ENCODE measurements at regions not wholly inside any gene's neighbourhood (a gene's known extent, or its start where the extent isn't known, plus 50 kb on each side); places are given as distances from the start of the nearest gene placed in this dataset.

DNA sequence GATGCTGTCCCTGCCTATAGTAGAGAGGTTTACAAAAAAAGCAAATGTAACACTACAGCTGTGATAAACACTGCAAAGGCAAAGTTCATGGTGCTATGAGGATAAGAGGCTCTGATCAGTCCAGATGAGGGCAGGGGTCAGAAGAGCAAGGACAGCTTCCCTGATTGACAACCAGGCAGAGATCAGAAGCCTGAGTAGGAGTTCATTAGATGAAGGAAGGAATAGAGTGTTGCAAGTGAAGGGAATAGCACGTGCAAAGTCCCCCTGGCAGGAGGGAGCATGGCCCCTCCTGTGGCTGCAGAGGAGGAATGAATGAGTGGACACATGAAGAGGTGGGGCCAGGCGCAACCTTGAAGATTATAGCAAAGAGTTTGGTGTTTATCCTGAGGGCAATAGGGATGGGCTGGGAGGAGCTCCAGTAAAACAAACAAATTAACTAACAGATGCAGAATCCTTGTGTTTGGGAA is 208.4 kb upstream of the IRX5 start:
- TF ChIP-seq, protein P1, sequence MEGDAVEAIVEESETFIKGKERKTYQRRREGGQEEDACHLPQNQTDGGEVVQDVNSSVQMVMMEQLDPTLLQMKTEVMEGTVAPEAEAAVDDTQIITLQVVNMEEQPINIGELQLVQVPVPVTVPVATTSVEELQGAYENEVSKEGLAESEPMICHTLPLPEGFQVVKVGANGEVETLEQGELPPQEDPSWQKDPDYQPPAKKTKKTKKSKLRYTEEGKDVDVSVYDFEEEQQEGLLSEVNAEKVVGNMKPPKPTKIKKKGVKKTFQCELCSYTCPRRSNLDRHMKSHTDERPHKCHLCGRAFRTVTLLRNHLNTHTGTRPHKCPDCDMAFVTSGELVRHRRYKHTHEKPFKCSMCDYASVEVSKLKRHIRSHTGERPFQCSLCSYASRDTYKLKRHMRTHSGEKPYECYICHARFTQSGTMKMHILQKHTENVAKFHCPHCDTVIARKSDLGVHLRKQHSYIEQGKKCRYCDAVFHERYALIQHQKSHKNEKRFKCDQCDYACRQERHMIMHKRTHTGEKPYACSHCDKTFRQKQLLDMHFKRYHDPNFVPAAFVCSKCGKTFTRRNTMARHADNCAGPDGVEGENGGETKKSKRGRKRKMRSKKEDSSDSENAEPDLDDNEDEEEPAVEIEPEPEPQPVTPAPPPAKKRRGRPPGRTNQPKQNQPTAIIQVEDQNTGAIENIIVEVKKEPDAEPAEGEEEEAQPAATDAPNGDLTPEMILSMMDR (IDR thresholded peaks at IDR 0.05; ENCODE audit: insufficient read depth, low read depth, low read length, missing control alignments) = no peak
- DNase-seq (ENCODE audit: low read depth) = no peak
- H3K4me3 ChIP-seq (ENCODE audit: low read depth, low read length) = no peak overlapping the region

DNA sequence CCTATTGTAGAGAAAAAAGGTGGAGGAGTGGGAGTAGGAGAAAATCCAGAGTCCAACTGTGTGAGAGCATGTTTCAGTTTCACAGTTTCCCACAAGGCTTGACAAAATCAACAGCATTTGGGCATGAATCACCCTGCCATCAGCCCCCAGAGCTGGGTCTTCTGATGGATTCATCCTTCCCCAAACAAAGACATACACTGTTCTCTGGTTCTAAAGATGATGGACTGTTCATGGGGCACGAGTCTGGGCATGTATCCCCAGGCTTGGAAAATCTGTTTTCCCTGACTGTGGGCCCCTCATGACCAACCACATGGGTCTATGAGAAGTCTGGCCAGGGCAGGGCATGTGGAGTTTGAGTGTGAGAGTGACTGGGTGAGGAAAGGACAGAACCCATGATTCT is 210.4 kb upstream of the IRX5 start:
- DNase-seq (ENCODE audit: low read depth) = no peak
- TF ChIP-seq, protein P1 (IDR thresholded peaks at IDR 0.05; ENCODE audit: insufficient read depth, low read depth, low read length, missing control alignments) = no peak
- no peak overlapping the region for H3K4me3 ChIP-seq (ENCODE audit: low read depth, low read length)

DNA sequence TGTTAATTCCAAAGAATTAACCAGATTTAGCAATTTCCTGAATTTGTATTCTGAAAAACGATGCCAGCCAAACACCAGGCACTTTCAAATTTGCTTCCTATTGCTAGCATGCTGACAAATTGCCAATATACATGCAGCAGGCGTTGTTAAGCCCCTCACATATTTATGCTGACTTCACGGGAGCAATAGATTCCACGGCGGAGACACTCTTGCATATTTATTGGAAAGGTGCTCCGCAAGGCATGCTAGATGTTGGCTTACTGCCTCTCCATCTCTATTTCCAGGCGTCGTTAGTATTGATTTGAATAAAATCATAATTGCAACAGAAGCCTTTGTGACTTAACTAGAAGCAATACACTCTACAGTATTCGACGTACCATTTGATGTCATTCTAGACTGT is 211.0 kb upstream of the IRX5 start:
- TF ChIP-seq, protein P1 (IDR thresholded peaks at IDR 0.05; ENCODE audit: insufficient read depth, low read depth, low read length, missing control alignments) = no peak
- no peak overlapping the region for H3K4me3 ChIP-seq (ENCODE audit: low read depth, low read length)
- no peak for DNase-seq (ENCODE audit: low read depth)

DNA sequence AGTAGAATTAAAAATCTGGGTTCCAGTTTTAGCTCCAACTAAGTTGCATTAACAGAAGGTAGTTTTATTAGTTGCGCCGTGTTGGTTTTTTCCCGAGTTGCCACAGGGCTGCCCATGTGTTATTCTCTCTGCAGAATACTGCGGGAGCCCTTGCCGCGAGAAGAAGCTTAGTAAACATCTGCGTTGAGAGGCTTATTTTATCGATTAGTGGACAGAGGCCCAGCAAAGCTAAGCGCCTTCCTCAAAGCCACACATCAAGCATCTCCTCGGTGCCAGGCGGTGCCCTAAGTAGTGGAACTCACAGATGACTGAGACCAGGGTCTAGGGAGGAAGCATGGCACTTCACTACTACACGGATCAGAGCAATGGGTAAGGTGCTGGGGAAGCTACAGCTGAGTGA is 212.3 kb upstream of the IRX5 start:
- TF ChIP-seq, protein P1 (IDR thresholded peaks at IDR 0.05; ENCODE audit: insufficient read depth, low read depth, low read length, missing control alignments) = no peak
- no peak for DNase-seq (ENCODE audit: low read depth)
- no peak overlapping the region for H3K4me3 ChIP-seq (ENCODE audit: low read depth, low read length)

DNA sequence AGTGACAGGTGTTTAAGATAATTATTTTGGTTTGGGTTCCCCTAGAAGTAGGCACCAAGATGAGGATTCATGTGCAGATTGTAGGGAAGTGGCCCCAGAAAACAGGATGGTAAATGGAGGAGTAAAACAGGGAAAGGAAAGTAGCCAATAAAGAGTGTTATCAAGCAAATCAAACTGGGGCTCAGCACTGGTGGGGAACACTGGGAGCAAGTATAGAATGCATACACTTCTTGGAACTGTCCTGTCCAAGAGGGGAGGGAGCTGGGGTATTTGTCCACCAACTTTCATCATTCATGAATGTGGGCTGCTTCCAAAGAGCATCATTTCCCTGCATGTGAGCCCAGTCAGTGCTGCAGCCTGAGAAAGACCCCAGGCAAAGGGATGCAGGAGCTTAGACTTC is 215.7 kb upstream of the IRX5 start:
- no peak overlapping the region for H3K4me3 ChIP-seq (ENCODE audit: low read depth, low read length)
- DNase-seq (ENCODE audit: low read depth) = no peak
- TF ChIP-seq, protein P1 (IDR thresholded peaks at IDR 0.05; ENCODE audit: insufficient read depth, low read depth, low read length, missing control alignments) = no peak

DNA sequence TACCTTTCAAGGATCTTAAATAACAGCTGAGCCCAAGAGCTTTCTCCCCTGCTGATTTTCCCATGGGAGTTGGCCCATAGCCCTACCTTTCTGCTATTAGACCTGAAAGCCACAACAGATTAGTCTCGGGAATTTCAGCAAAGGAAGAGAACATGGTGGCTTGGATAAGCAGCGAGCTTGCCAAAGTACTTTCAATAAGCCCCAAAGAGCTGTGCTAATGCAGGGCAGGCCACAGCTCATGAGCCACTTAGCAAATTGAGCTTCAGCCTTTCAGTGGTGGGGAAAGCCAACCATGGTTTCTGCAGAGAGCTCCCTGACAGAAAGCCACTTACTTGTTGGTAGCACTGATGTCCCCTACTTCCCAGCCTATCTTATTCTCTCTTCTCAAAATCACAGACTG is 217.8 kb upstream of the IRX5 start:
- H3K4me3 ChIP-seq (ENCODE audit: low read depth, low read length) = no peak overlapping the region
- no peak for DNase-seq (ENCODE audit: low read depth)
- TF ChIP-seq, protein P1 (IDR thresholded peaks at IDR 0.05; ENCODE audit: insufficient read depth, low read depth, low read length, missing control alignments) = no peak

DNA sequence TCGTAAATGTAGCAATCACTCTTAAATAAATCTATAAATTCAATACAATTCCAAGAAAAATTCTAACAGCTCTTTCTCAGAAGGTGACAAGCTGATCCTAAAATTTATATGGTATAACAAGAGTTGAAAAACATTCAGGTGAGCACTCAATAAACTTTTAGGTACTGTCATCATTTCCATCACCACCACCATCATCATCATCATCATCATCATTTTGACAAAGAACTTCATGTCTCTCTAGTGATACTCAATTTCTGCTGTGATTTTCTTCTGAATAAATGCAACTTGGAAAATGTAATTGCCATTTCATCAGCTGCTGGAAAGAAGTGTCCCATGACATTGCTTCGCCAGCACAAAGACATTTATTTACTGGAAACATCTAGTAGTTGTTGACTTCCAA is 222.9 kb upstream of the IRX5 start:
- H3K4me3 ChIP-seq (ENCODE audit: low read depth, low read length) = no peak overlapping the region
- TF ChIP-seq, protein P1 (IDR thresholded peaks at IDR 0.05; ENCODE audit: insufficient read depth, low read depth, low read length, missing control alignments) = no peak
- no peak for DNase-seq (ENCODE audit: low read depth)
